Activated T-cell treated with anti-CD3 and anti-CD28 coated beads for 1 hour (primary cell): ENCODE measurements at regions not wholly inside any gene's neighbourhood (a gene's known extent, or its start where the extent isn't known, plus 50 kb on each side); places are given as distances from the start of the nearest gene placed in this dataset.

Experiments used
- DNase-seq: peaks from one replicate; pipeline ENCODE4 v3.0.0-alpha.2; 2020; ENCODE audit warnings: low read depth

GRCh38 chr2:12828980-12829379 is 112.2 kb downstream of the TRIB2 start:
- no peak for DNase-seq

GRCh38 chr2:12831016-12831415 is 114.3 kb downstream of the TRIB2 start:
- DNase-seq, result no peak

GRCh38 chr2:12834239-12834638 is 117.5 kb downstream of the TRIB2 start:
- no peak for DNase-seq

GRCh38 chr2:12835733-12836132 is 119.0 kb downstream of the TRIB2 start:
- no peak for DNase-seq

- DNase-seq, result no peak
Measured at GRCh38 chr2:12839339-12839738, 122.6 kb downstream of the TRIB2 start.

- no peak for DNase-seq
Measured at GRCh38 chr2:12841021-12841420, 124.3 kb downstream of the TRIB2 start.

- no peak for DNase-seq
Measured at GRCh38 chr2:12842917-12843316, 126.2 kb downstream of the TRIB2 start.

GRCh38 chr2:12844511-12844910 is 127.8 kb downstream of the TRIB2 start:
- no peak for DNase-seq

- no peak for DNase-seq
Measured at GRCh38 chr2:12847694-12848575, 131.2 kb downstream of the TRIB2 start.

- DNase-seq, result no peak
Measured at GRCh38 chr2:12852135-12852534, 135.4 kb downstream of the TRIB2 start.

- no peak for DNase-seq
Measured at GRCh38 chr2:12854001-12854530, 137.3 kb downstream of the TRIB2 start.

GRCh38 chr2:12855508-12855907 is 138.8 kb downstream of the TRIB2 start:
- DNase-seq, result no peak

- DNase-seq, result no peak
Measured at GRCh38 chr2:12856934-12857601, 140.3 kb downstream of the TRIB2 start.

GRCh38 chr2:12857891-12858290 is 141.2 kb downstream of the TRIB2 start:
- DNase-seq, result no peak

- no peak for DNase-seq
Measured at GRCh38 chr2:12858786-12859185, 142.1 kb downstream of the TRIB2 start.

GRCh38 chr2:12861344-12861930 is 144.7 kb downstream of the TRIB2 start:
- DNase-seq, result no peak

GRCh38 chr2:12862541-12862940 is 145.8 kb downstream of the TRIB2 start:
- DNase-seq, result no peak

- DNase-seq, result no peak
Measured at GRCh38 chr2:12863937-12864336, 147.2 kb downstream of the TRIB2 start.

GRCh38 chr2:12867631-12868287 is 151.0 kb downstream of the TRIB2 start:
- DNase-seq, result no peak

- DNase-seq, result no peak
Measured at GRCh38 chr2:12870692-12871091, 154.0 kb downstream of the TRIB2 start.

- no peak for DNase-seq
Measured at GRCh38 chr2:12871694-12872315, 155.1 kb downstream of the TRIB2 start.

GRCh38 chr2:12877761-12878160 is 161.0 kb downstream of the TRIB2 start:
- DNase-seq, result no peak
